RKO (cell line): ENCODE measurements at regions not wholly inside any gene's neighbourhood (a gene's known extent, or its start where the extent isn't known, plus 50 kb on each side); places are given as distances from the start of the nearest gene placed in this dataset.

ENCODE experiments used
- DNase-seq: peaks from one replicate; pipeline ENCODE4 v3.0.0-alpha.2; 2016; ENCODE audit warnings: low spot score

GRCh38 chr6:48817333-48818051, 645.6 kb downstream of the MMUT start:
- DNase-seq: no peak

GRCh38 chr6:48814957-48815356, 648.1 kb downstream of the MMUT start:
- no peak for DNase-seq

- DNase-seq: no peak
Observed at GRCh38 chr6:48813836-48814235, 649.2 kb downstream of the MMUT start.

GRCh38 chr6:48809700-48810099, 653.4 kb downstream of the MMUT start:
- DNase-seq: no peak

- no peak for DNase-seq
Observed at GRCh38 chr6:48809245-48809644, 653.8 kb downstream of the MMUT start.

GRCh38 chr6:48798296-48798695, 664.8 kb downstream of the MMUT start:
- no peak for DNase-seq

GRCh38 chr6:48782225-48782624, 671.2 kb upstream of the PTCHD4 start:
- no peak for DNase-seq

GRCh38 chr6:48777411-48777810, 666.4 kb upstream of the PTCHD4 start:
- no peak for DNase-seq

- DNase-seq: no peak
Observed at GRCh38 chr6:48775157-48775556, 664.2 kb upstream of the PTCHD4 start.

- no peak for DNase-seq
Observed at GRCh38 chr6:48774276-48774675, 663.3 kb upstream of the PTCHD4 start.

- DNase-seq: peak; percentile 38
Observed at GRCh38 chr6:48766349-48766748, 655.4 kb upstream of the PTCHD4 start.

GRCh38 chr6:48765352-48765961, 654.5 kb upstream of the PTCHD4 start:
- peak; percentile 74 for DNase-seq

- no peak for DNase-seq
Observed at GRCh38 chr6:48764286-48765044, 653.5 kb upstream of the PTCHD4 start.

- no peak for DNase-seq
Observed at GRCh38 chr6:48757661-48758060, 646.7 kb upstream of the PTCHD4 start.

GRCh38 chr6:48755315-48755714, 644.3 kb upstream of the PTCHD4 start:
- no peak for DNase-seq

GRCh38 chr6:48754641-48755040, 643.6 kb upstream of the PTCHD4 start:
- no peak for DNase-seq

GRCh38 chr6:48750861-48751260, 639.9 kb upstream of the PTCHD4 start:
- DNase-seq: no peak

GRCh38 chr6:48747471-48747870, 636.5 kb upstream of the PTCHD4 start:
- no peak for DNase-seq

- no peak for DNase-seq
Observed at GRCh38 chr6:48747040-48747439, 636.0 kb upstream of the PTCHD4 start.

- DNase-seq: no peak
Observed at GRCh38 chr6:48744948-48745347, 634.0 kb upstream of the PTCHD4 start.

GRCh38 chr6:48743738-48744137, 632.7 kb upstream of the PTCHD4 start:
- DNase-seq: no peak

GRCh38 chr6:48736501-48737206, 625.7 kb upstream of the PTCHD4 start:
- no peak for DNase-seq

- DNase-seq: no peak
Observed at GRCh38 chr6:48735846-48736245, 624.8 kb upstream of the PTCHD4 start.
